Inferior parietal cortex (tissue), 1 donor: ENCODE measurements at regions not wholly inside any gene's neighbourhood (a gene's known extent, or its start where the extent isn't known, plus 50 kb on each side); places are given as distances from the start of the nearest gene placed in this dataset.

Experiments
- DNase-seq: peaks from one replicate; pipeline ENCODE4 v3.0.0-alpha.2; 2016; ENCODE audit errors: extremely low spot score

DNA sequence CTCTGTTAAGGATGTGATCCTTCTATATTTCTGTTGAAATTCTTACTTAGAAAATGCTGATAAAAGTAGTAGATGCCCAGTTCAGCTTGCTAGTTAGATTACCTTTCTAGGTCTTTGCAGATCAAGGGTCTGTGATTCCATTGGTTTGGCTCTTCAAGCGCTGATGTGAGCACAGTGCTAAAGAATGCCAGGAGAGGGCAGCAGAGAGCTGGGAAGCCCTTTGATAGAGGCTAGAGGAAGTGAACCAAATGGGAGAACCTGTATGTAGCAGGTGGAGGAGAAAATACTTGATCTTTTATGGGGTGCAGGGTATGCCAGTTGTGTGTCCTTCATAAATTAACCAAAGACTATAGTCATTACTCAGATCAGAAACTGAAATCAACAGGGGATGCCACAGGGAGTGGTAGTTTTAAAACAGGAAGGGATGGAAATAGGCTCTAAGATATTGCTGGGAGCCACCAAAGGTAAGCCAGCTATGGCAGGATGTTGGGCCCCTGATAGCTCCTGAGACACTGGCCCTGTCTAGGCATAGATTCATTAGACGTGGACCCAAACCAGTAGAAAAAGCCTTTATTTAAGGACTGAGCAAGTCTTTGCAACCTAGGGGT is 677.4 kb downstream of the SQOR start:
- DNase-seq = peak; percentile 90

DNA sequence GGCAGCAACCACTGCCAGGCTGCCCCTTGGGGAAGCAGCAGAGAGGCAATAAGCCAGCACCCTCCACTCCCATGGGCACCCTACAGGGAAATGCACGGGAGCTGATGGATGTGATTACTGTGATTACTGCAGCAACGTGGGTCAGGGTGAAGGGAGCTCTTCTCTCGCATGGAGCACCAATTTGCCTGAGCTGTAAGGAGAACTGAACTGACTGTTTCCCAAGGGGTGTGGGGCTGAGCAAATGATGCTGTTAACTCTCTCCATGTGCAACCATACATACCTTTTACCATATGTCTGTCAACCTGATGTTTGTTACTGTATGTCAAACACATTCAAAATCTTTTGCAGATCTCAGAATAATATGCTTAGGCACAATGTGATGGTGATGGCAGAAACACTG is 680.6 kb downstream of the SQOR start:
- DNase-seq = no peak

DNA sequence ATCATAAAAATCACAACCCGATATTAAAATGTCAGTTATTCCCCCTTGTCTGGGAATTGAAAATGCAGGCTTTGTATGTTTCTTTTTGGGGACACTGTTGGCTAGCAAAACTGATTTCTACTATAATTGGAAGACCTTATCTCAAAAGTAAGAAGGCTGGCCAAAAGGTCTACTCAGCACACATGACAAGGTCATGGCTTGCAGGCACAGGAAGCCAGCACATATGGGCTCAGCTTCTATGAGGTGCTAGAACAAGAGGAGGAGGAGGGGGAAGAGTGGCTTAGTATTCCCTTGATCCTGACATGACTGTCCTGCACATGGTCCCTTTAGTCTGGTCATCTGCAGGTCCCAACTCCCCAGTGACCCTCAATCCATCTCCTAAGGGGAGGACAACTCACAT is 681.2 kb downstream of the SQOR start:
- DNase-seq = no peak

DNA sequence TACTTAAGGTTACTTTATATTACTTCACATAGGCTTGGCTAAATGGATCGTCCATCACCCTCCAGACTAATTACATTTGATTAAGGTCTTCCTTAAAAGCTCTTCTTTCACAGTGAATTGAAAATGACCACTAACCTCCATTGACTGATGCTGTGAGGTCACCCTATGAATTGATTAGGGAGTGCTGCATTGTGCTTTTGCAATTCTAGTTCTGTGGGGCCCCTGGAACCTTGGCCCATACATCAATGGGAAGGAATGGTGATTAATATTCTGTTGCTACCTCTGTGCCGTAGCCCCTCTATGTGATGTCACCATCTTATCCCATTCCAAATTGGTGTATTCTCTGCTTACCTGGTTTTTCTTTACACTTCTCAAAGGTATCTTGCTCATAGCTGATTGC is 682.2 kb downstream of the SQOR start:
- DNase-seq = no peak

DNA sequence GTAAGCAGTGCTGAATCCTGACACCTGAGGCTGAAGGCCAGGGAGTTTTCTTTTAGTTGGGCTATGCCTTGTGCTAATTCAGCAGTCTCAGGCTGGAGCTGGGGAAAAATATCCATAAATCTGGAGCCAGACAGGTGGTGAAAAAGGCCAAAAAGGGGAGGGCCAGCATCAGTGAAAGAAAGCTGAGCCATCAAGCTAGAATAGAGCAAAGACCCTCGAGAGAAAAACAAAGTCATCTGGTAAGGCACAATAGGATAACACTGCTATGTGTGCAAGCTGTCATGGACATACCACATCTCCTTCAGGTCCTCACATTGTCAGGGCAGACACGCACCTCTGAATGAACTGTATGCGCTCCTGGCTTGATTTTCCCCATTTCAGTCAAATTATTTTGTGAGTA is 687.9 kb downstream of the SQOR start:
- DNase-seq = no peak

DNA sequence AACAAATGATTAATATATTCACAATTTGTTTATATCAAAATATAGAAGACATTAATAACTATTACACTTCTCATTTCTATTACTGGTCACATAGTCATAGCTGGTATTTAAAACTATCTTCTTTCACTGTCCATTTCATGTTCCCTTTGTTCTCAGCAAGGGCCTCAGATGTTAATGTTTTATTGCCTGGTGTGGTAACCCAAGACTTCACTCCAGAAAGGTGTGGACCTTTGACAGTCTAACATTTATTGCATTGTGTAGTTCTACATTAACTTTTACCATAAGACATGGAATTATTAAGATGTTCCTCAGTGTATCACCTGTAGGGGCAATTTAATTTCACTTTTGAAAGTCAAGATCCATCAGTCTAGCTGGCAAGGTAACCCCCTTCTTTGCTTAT is 691.3 kb downstream of the SQOR start:
- no peak for DNase-seq

DNA sequence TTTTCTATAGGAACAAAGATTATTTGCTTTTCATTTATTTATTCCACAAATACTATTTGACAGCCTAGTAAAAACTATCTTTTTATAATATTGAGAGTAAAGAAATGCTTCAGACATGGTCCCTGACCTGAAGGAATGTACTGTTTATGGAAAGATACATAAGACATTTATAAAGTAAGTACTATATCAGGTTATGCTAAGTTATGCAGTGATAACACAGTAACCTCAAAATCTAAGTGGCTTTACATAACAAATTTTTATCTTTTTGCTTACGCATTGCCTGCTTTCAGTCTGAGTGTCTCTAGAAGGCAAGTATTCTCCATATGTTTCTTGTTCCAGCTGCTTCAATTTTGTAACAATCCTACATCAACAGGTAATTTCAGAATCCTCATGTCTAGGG is 694.0 kb downstream of the SQOR start:
- no peak for DNase-seq

DNA sequence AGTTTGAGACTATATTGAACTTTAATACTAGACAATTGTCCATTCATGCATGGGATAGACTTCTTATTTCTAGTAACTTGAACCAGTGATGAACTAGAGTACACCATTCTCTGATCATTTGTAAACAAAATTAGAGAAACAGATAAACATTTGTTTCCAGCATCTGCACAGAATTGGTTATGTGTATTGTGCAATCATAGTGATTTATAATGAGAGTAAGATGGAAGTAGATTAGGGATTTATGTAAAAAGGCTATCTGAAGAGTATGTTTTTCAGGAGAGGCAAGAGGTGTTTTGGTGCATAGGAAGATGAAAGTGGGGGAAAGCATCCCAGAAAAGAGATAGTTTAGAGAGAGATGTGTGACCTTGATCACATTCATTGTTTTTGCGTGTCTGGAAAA is 695.0 kb downstream of the SQOR start:
- DNase-seq = no peak

DNA sequence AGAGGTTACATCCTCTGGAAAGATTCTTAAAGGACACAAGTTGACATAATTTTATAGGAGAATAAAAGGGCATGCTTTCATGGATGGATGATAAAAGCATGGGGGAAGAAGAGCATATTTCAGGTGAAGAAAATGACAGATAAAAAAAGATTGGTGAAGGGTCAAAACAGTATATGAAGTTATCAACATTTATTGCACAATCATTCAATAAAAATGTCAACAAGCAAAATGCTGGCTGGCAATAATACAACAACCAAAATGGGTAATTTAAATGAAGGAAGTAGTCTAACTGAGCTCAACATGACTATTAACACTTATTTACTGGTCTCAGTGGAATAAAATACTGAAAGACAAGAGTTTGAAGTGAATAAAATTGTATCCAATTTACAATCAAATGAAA is 696.7 kb downstream of the SQOR start:
- no peak for DNase-seq

DNA sequence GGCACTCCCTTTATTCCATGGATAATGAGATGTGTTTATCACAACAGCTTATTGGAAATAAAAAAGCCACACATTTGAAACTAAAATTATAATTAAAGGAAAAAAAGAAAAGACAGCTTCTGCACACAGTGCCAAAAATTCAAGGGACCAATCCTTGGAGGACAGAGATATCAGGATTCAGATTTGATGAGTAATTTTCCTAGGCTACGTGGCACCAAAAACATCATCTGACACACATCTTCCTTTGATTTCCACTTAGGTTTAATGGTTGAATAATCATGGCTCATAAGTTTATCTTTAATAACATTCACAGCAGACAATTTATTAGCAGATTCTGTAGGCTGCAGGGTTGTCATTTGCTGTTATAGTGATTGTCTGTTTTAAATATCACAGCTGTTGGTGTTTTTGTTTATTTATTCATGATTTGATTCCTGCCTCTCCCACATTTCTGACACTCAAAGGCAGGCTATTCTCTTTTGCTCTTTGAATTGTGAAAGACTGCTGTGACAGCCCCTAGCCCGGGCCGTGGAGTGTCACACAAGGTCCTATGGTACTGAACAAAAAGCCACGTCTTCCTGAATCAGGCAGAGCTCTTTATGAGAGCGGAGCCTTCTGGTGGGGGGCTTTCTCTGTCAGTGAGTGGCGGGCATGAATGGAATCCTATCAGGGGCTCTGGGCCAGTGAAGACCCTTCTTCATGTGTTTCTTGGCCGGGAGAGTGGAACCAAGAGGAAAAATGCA is 708.5 kb downstream of the SQOR start:
- no peak for DNase-seq

DNA sequence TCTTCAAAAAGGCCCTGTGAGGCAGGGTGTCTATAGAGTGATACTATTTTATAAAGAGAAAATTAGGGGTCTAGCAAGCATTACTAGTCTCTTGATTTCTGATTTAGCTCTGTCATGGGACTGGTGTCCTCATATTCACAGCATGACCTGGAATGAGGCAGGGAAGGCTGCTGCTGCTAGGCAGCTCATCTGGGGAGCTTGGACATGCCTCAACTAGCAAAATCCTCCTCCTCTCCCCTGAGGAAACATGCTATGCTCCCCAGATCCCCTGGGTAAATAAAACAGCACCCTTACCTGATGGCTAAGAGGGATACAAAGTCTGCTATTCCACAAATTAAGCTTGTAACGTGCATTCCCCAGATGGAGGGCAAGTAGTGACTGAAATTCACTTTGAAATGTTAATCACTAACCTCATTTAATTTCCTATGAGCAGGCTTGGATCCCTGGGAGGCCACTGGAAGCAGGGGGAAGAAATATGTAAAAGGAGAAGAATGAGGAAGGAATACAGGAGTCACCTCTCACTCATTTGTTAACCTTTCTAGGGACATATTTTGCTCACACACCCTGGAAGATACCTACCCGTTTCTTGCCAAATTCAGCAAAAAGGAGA is 709.4 kb downstream of the SQOR start:
- no peak for DNase-seq

DNA sequence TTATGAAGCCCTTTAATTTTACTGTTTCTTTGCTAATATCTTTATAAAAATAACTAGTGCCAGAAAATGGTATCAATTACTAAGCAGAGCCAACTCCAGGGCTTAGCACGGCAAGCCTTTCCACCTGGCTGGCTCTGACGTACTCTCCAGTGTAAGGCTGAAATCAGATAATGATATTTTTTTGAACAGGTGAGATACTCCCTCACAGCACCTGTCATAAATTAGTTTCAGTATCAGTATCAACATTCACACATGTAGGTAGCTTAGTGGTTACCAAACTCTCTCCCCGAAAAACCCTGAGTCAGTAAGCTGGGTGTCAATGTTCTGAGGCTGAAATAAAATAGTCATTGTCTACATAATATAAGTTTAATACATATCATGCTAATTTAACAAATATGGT is 710.1 kb downstream of the SQOR start:
- no peak for DNase-seq

DNA sequence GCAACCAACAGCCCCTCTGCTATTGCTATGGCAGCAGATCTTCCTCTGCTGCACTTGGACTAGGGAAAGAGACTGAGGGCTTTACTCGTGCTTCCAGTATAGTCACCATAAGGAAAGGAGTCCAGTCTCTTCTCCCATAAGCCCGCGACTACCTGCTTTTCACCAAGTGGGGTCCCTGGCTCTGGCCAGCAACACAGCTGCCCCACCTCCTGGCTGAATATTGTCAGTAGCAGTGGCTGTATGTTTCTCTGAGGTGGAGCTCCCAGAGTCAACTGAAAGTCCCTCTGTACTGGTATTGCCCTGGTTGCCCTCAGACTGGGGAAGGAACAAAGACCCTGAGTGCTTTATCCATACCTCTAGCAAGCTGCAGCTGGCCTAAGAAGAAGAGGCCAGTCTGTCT is 719.6 kb downstream of the SQOR start:
- DNase-seq = no peak

DNA sequence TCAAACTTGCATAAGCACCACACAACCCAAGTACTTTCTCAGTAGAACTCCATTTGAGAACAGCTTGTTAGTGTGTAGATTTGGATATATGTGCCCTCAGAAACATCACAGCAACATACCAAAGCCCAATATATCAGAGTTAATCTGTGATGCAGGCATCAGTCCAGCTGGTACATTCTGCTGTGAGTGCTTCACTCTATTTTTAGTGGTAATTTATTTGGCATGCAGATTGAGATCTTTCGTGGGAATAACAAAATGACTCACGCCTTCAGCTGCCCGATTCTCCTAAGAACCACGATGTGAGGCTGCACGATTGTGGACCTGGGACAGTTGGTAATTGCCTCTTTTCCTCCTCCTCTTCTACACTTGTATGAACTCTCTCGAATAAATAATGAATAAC is 730.7 kb downstream of the SQOR start:
- DNase-seq = peak; percentile 73

DNA sequence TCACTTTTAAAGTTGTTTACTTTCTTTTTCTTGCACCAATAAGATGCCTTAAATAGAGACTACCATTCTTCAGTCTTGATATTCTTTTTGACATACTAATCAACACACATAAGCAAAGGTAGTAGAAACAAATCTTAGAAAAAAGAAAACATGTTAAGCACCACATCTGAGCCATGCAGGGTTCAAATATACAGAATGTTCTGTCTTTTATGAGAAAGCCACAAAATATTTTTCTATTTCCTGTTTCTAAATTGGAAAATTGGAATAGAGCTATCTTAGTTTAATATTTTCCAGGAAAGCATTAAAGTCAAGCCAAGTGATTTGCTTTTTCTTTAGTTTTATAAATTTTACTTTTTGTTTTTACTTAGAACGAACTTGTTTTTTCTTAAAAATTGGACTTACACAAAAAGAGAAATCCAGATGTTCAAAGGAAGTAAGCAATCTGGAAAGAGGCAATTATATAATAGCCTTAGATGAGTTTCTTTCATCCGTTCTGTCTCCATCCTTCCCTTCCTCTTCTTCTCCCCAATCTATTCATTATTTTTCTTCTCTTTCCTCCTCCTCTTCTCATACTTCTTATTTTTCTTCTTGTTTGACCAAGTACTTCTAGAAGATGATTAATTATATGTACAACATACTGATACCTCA is 731.7 kb downstream of the SQOR start:
- no peak for DNase-seq

DNA sequence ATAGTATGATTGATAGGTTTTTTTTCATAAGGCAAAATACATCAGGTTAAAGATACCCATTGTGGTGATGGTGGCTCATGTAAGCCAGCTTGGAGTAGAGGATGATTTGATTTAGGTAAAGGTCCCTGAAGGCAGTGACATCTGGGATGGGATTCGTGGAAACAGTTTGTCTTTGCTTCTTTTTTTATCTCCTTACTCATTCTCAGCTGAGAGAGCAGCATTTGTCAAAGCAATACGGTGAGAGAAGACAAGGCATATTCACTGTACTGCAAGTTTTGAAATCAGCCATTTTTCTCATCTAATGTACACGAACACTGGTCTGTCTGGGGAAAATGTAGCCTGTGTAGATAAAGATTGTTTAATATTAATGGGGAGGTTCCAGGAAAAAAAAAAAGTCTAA is 749.1 kb downstream of the SQOR start:
- DNase-seq = no peak

DNA sequence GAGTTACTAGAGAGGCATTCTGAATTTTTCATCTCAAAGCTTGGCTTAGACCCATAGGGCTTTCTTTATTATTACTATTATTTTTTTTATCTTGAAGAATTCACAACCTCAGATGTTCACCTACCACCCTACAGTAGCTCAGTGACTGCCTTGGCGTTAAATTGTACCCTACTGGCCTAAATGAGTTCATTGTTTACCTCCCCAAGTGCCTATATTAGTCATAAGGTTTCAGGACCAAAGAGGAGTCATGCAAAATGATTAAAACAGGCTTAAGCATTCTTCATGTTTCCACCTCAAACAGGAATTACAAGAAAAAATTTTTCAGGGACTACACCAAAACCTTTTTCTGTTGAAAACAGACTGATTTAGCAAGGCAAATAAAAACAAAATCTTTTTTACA is 751.5 kb downstream of the SQOR start:
- DNase-seq = no peak

DNA sequence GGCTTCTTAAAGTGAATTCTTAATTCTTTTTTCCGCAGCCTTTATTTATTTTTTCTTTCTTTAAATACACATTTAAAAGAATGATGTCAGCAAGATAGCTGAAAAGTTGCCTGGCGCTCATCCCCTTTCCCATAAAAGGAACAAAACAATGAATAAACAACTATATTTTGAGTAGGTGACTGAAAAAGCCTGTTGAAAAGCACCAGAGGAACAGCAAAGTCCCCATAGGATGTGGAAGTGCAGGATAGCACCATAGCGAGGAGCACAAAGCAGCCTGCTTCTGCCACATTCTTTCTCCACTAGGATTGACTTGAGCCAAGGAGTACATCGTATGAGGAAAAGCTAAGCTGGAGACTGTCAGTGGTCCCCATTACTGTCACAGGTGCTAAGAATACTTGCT is 754.9 kb downstream of the SQOR start:
- no peak for DNase-seq

DNA sequence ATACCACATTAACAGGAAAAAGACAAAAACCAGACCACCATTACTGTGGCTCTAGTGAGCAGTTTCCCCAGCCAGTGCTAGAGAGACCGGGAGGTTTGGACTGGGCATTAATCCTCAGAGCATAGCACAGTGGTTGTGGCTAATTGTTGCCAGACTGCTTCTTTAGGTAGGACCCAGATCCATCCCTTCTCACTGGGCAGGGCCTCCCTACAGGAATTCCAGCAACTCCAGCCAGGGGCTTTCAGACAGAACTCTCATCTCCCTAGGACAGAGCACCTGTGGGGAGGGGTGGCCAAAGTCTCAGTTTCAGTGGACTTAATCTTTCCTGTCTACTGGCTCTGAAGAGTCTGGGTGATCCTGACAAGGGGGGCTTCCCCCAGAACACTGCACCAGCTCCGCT is 759.6 kb downstream of the SQOR start:
- no peak for DNase-seq

DNA sequence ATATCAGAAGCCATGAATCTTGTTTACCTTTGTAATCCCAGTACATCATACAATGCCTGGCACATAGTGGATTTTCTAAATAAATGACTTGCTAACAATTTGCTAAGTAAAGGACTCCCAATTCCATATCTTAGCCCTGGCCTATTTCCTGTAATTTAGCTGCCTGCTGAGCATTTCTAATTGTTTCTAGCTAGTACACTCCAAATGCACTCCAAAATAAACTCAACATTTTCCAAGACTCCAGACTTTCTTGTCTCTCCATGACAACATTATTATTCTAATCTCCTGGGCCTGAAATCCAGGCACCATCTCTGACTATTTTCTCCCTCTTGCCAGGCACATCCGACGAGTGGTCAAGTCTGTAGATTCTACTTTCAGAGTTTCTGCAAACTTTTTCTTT is 773.5 kb downstream of the SQOR start:
- no peak for DNase-seq

DNA sequence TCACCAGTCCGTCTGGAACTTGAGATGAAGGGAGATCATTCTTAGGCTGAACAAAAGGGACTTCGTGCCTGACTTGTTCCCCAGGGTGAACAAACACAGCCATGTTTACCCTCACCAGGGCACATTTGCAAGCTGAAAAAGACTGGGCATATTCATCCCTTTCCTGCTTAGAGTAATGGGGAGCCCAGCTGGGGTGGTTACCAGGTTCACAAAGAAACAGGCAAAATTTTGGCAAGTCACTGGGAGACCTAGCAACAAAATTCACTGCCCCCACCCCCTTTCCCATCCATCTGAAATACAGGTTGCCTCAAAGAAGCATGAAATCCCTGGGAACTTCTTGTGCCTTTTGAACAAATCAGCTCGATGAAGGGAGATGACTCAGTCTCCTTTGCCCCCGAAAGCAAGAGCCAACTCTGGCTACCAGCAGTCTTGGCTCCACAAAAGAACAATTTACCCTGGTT is 775.0 kb downstream of the SQOR start:
- no peak for DNase-seq

DNA sequence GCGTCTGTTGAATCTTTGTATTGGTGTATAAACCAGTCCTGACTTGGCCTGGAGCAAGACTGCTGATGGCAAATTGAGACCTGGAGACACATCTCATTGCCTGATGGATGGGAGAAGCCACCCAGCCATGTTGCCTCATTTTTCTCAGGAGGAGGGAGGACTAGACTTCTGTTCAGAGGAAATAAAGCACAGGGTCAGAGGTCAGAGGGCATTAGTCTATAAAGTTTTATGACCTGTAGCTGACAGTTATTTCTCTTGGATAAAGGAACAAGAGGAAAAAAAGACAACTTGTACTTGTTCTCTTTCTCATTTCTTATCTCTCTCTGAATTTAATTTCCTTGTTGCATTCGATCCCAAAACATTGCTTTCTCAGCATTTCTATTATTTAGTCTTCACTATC is 775.9 kb downstream of the SQOR start:
- no peak for DNase-seq

DNA sequence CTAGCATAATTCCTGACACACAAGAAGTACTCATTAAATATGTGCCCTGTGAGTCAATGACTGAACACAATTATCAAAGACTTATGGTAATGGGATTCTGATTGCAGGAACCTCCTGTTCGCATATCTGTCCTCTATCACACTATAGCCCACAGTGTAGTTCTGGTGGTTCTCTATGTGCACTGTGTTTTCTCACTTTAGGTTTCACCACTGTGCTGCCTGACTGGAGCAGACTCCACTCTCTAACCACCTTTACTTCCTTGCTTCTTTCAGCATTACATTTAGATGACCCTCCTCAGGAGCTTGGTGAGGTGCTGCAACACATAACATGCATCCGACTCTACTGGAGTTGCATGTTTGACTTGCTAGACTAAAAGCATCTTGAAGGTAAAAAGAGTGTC is 777.1 kb downstream of the SQOR start:
- DNase-seq = no peak
